ENCODE measurements at regions not wholly inside any gene's neighbourhood (a gene's known extent, or its start where the extent isn't known, plus 50 kb on each side); places are given as distances from the start of the nearest gene placed in this dataset.

GRCh38 chr5:86127696-86128095, 490.0 kb upstream of the COX7C start:
- H2AFZ ChIP-seq (ENCODE audit: low read length) = no peak overlapping the region
- no peak overlapping the region for H3K18ac ChIP-seq (ENCODE audit: extremely low read depth, low read length)
- H2BK20ac ChIP-seq (ENCODE audit: low read length) = no peak overlapping the region
- H4K91ac ChIP-seq (replicated peaks; ENCODE audit: insufficient read length, low read length) = no peak overlapping the region
- H3K4me1 ChIP-seq (replicated peaks in 1 of 4; ENCODE audit: control insufficient read depth in 3 of 4, insufficient read depth in 4 of 4, low read length in 3 of 4) = no peaks in the 10 kb centered on the region
- H2AK5ac ChIP-seq (ENCODE audit: low read depth, low read length) = no peak overlapping the region
- no peaks in the 10 kb centered on the region for H3K79me2 ChIP-seq (ENCODE audit: control insufficient read depth in 1 of 2, insufficient read depth in 2 of 2, low read length in 2 of 2)
- no peak overlapping the region for H3K4me2 ChIP-seq (ENCODE audit: insufficient read depth in 1 of 2, low read depth in 2 of 2, low read length in 2 of 2)
- no peak overlapping the region for H2BK15ac ChIP-seq (ENCODE audit: low read length)
- no peak overlapping the region for H4K5ac ChIP-seq (ENCODE audit: insufficient read length, low read depth, low read length)
- no peaks in the 10 kb centered on the region for H3K9me3 ChIP-seq (ENCODE audit: insufficient read depth in 2 of 2, low read depth in 1 of 2, low read length in 1 of 2)
- H3K79me1 ChIP-seq (ENCODE audit: low read depth, low read length) = no peaks in the 10 kb centered on the region
- H3K23ac ChIP-seq (ENCODE audit: insufficient read length) = no peak overlapping the region
- H2BK5ac ChIP-seq (ENCODE audit: low read depth, low read length) = no peak overlapping the region
- WGBS, 2 experiments (ENCODE audit: extremely low coverage in 1 of 2, insufficient coverage in 1 of 2, insufficient read length in 1 of 2, insufficient replicate concordance in 2 of 2, low coverage in 1 of 2, low lambda C conversion rate in 2 of 2, missing lambda C conversion rate in 1 of 2) = 93% methylated on average over 1 of the region's 1 CpG; no CpG with 5 or more reads in 1 of the 2 experiments
- H3K36me3 ChIP-seq (ENCODE audit: control insufficient read depth in 2 of 4, insufficient read depth in 4 of 4, low read length in 3 of 4) = no peaks in the 10 kb centered on the region
- H4K20me1 ChIP-seq (replicated peaks in 1 of 2; ENCODE audit: control insufficient read depth in 1 of 2, insufficient read depth in 2 of 2, low read length in 2 of 2) = no peaks in the 10 kb centered on the region
- FAIRE-seq (no peak), DNase-seq (ENCODE audit: low read depth in 1 of 2, low spot score in 2 of 2) (no peak)
- no peak overlapping the region for H3K14ac ChIP-seq (ENCODE audit: insufficient read length)
- H3K27me3 ChIP-seq (replicated peaks in 1 of 4; ENCODE audit: control insufficient read depth in 3 of 4, extremely low read depth in 1 of 4, insufficient read depth in 3 of 4, low read length in 3 of 4) = no peaks in the 10 kb centered on the region
- CTCF ChIA-PET (ENCODE audit: partially characterized antibody) = interaction anchor here (1.0 to 1.2 kb wide), 2 partner anchors 12 to 203 kb away, joined by 4 read pairs; no protein-coding TSS in a partner anchor
- no peak overlapping the region for H3K4me3 ChIP-seq (ENCODE audit: extremely low read depth in 1 of 4, insufficient read depth in 2 of 4, low read depth in 3 of 4, low read length in 4 of 4)
- POLR2A ChIA-PET (ENCODE audit: partially characterized antibody) = no interaction called here
- no peaks in the 10 kb centered on the region for H3K23me2 ChIP-seq (ENCODE audit: low read depth, low read length)
- no peak overlapping the region for H2BK12ac ChIP-seq (ENCODE audit: low read depth, low read length)
- H4K8ac ChIP-seq (ENCODE audit: extremely low read depth, insufficient read depth, low read length) = no peak overlapping the region
- no peak overlapping the region for H3K27ac ChIP-seq (ENCODE audit: low read depth, low read length)
- no peak for TF ChIP-seq POU5F1 (IDR thresholded peaks at IDR 0.05; ENCODE audit: low read depth, low read length)
- H3K56ac ChIP-seq (replicated peaks; ENCODE audit: insufficient read length, low read depth, low read length) = no peak overlapping the region
- H3K9ac ChIP-seq (replicated peaks in 1 of 4; ENCODE audit: extremely low read depth in 1 of 4, low read depth in 3 of 4, low read length in 3 of 4) = no peak overlapping the region
- no peak overlapping the region for H3K4ac ChIP-seq (replicated peaks; ENCODE audit: insufficient read length, low read depth, low read length)
- no peak overlapping the region for H2BK120ac ChIP-seq (replicated peaks; ENCODE audit: low read depth, low read length)

Measured in H1 (cell line).